BLaER1 (cell line): ENCODE measurements at regions not wholly inside any gene's neighbourhood (a gene's known extent, or its start where the extent isn't known, plus 50 kb on each side); places are given as distances from the start of the nearest gene placed in this dataset.
"Not testable (repeated sequence)": the region's sequence is repeated elsewhere in the genome, so short reads cannot be mapped to it uniquely, and the experiment has no call there.

ENCODE experiments used
- H3K27ac ChIP-seq: shearing (Covaris generic); formaldehyde crosslinking; 2 replicates; pipeline ENCODE4 v1.8.1; 2022
- H3K27me3 ChIP-seq: shearing (Covaris generic); formaldehyde crosslinking; 2 replicates; pipeline ENCODE4 v1.8.1; 2022
- H3K36me3 ChIP-seq: shearing (Covaris generic); formaldehyde crosslinking; 2 replicates; pipeline ENCODE4 v1.8.1; 2022
- H3K4me1 ChIP-seq: shearing (Covaris generic); formaldehyde crosslinking; 2 replicates; pipeline ENCODE4 v1.8.1; 2022
- H3K4me2 ChIP-seq: shearing (Covaris generic); formaldehyde crosslinking; 2 replicates; pipeline ENCODE4 v1.8.1; 2022
- H3K4me3 ChIP-seq: shearing (Covaris generic); formaldehyde crosslinking; 2 replicates; pipeline ENCODE4 v1.8.1; 2022
- H3K9ac ChIP-seq: shearing (Covaris generic); formaldehyde crosslinking; 2 replicates; pipeline ENCODE4 v1.8.1; 2022
- H3K9me3 ChIP-seq: shearing (Covaris generic); formaldehyde crosslinking; 2 replicates; pipeline ENCODE4 v1.8.1; 2022
- H4K20me1 ChIP-seq: shearing (Covaris generic); formaldehyde crosslinking; 2 replicates; pipeline ENCODE4 v1.8.1; 2022
- Cebpa-rat ChIP-seq: shearing (Covaris generic); IDR thresholded peaks from 2 replicates; pipeline ENCODE4 v1.8.1; 2022

DNA sequence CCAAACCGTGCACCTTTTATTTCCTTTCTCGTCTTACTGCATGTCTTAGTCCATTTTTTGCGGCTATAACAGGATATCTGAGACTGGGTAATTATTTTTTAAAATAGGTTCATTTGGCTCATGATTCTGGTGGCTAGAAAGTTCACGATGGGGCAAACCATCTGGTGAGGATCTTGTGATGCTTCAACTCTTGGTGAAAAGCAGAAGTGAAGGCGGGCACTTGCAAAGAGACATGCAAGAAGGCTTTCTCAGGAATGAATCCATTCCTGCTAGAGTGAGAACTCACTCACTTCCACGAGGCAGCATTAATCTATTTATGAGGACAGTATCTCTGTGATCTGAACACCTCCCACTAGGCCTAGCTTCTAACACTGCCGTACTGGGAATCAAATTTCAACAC, 327.1 kb upstream of the RBMS1 start:
- H3K4me1 ChIP-seq = no peaks in the 10 kb centered on the region
- no peak for TF ChIP-seq Cebpa-rat
- no peak overlapping the region for H3K27ac ChIP-seq
- H3K36me3 ChIP-seq = no peaks in the 10 kb centered on the region
- H3K4me2 ChIP-seq = no peak overlapping the region
- H3K9ac ChIP-seq = no peak overlapping the region
- H3K4me3 ChIP-seq = no peak overlapping the region
- H3K27me3 ChIP-seq = no peaks in the 10 kb centered on the region
- H4K20me1 ChIP-seq = no peaks in the 10 kb centered on the region
- H3K9me3 ChIP-seq = peaks cover 11% of the 10 kb centered on the region

DNA sequence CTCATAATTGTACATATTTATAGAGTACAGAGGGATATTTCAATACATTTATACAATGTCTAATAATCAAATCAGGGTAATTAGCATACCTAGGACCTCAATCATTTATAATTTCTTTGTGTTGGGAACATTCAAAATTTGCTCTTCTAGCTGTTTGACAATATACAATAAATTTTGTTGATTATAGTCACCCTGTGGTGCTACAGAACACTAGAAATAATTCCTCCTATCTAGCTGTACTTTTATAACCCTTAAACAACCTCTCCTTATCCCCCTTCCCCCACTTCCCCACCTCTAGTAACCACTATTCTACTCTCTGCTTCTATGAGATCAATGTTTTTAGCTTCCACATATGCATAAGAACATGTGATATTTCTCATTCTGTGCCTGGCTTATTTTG, 328.4 kb upstream of the RBMS1 start:
- no peak overlapping the region for H3K9ac ChIP-seq
- H3K4me2 ChIP-seq = no peak overlapping the region
- H3K4me1 ChIP-seq = no peaks in the 10 kb centered on the region
- no peaks in the 10 kb centered on the region for H3K36me3 ChIP-seq
- H4K20me1 ChIP-seq = no peaks in the 10 kb centered on the region
- no peak overlapping the region for H3K27ac ChIP-seq
- no peak for TF ChIP-seq Cebpa-rat
- H3K27me3 ChIP-seq = no peaks in the 10 kb centered on the region
- peaks cover 23% of the 10 kb centered on the region for H3K9me3 ChIP-seq
- no peak overlapping the region for H3K4me3 ChIP-seq

DNA sequence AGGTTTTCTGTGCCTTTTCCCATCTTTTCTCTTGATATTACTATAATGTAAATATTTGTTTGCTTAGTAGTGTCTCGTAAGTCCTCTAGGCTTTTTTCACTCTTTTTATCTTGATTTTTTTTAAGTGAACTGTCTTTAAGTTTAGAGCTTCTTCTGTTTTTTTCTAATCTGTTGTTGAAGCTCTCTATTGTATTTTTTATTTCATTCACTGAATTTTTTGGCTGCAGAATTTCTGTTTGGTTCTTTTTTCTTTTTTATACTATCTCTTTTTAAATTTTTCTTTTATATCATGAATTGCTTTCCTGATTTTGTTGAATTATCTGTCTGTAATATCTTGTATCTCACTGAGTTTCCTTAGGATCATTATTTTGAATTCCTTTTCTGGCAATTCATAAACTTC, 331.8 kb upstream of the RBMS1 start:
- no peak overlapping the region for H3K9ac ChIP-seq
- no peak overlapping the region for H3K4me2 ChIP-seq
- H3K9me3 ChIP-seq = peaks cover 28% of the 10 kb centered on the region
- no peaks in the 10 kb centered on the region for H4K20me1 ChIP-seq
- no peak for TF ChIP-seq Cebpa-rat
- H3K27ac ChIP-seq = no peak overlapping the region
- H3K4me3 ChIP-seq = no peak overlapping the region
- H3K4me1 ChIP-seq = no peaks in the 10 kb centered on the region
- H3K27me3 ChIP-seq = no peaks in the 10 kb centered on the region
- no peaks in the 10 kb centered on the region for H3K36me3 ChIP-seq

DNA sequence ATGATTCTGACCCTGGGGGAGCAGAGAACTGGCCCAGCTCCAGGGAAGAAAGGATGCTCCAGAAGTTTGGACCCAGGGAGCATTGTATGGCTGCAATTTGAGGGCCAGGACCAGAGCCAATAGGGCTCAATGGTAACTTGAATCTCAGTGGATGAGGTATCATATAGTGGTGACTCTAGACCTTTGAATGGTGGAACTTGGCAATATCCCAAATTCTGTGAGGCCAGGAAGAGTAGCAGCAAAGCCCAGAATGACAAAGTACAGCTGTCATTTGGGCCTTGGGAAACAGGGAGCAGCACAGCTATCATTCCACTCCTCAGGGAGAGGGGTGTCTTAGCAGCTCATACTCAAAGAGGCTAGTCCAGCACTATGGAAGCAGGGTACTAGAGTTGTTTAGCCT, 332.9 kb upstream of the RBMS1 start:
- Histone ChIP-seq H3K4me3 (no peak overlapping the region), H3K27ac (no peak overlapping the region), H3K9ac (no peak overlapping the region), H3K27me3 (no peaks in the 10 kb centered on the region), H3K9me3 (peaks cover 28% of the 10 kb centered on the region), H4K20me1 (no peaks in the 10 kb centered on the region), H3K36me3 (no peaks in the 10 kb centered on the region), H3K4me1 (no peaks in the 10 kb centered on the region), H3K4me2 (no peak overlapping the region)
- no peak for TF ChIP-seq Cebpa-rat

DNA sequence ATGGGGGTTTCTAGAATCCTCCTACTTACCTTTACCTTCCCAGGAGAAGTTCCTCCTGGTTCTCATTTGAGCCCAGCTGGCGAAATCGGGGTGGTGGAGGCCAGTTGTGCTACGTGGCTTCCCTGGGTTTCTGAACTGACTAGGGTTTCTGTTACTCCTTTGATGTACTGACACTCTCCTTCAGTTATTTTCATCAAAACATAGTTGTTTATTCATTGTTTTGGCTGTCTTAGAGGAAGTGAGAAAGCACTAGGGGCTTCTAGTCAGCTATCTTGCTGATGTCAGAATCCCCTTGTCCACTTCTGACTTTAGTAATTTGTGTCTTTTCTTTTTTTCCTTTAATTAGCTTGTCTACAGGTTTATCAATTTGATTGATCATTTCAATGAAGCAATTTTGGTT, 332.2 kb upstream of the TANK start:
- no peak overlapping the region for H3K4me3 ChIP-seq
- no peaks in the 10 kb centered on the region for H3K4me1 ChIP-seq
- H3K9me3 ChIP-seq = peaks cover 28% of the 10 kb centered on the region
- no peak overlapping the region for H3K4me2 ChIP-seq
- no peak for TF ChIP-seq Cebpa-rat
- no peak overlapping the region for H3K27ac ChIP-seq
- H4K20me1 ChIP-seq = no peaks in the 10 kb centered on the region
- H3K36me3 ChIP-seq = no peaks in the 10 kb centered on the region
- no peak overlapping the region for H3K9ac ChIP-seq
- no peaks in the 10 kb centered on the region for H3K27me3 ChIP-seq

DNA sequence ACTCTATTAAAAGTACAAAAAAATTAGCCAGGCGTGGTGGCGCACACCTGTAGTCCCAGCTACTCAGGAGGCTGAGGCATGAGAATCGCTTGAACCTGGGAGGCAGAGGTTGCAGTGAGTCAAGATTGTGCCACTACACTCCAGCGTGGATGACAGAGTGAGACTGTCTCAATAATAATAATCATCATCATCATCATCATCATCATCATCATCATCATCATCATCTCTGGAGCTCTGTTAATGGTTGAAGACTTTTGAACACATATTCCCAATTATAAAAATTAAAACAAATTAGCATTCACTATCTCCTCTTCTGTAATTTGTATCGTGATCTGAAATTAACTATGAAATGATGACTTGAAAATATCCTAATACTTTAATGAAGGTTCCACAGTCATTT, 327.8 kb upstream of the TANK start:
- not testable (repeated sequence) for H3K4me2 ChIP-seq, H3K4me3 ChIP-seq, H3K27ac ChIP-seq, H3K4me1 ChIP-seq, H3K9me3 ChIP-seq, H3K9ac ChIP-seq, H4K20me1 ChIP-seq, H3K27me3 ChIP-seq, H3K36me3 ChIP-seq

DNA sequence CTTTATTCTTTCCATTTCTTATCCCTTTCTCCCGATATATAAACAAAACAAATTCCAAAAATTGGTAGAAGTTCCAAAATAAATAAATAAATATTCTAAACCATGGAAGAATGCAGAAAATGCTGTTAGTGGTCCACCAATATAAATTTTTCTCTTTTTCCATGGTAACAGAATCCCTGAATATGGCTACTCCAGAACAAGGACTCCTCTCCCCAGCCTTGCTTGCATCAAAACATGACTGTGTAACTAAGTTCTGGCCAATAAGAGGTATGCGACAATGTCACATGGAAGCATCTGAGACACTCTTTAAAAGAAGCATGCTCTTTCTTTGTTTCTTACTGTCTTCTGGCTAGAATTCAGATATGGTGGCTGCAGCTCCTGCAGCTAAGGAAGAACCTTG, 325.1 kb upstream of the TANK start:
- Histone ChIP-seq H3K27ac (no peak overlapping the region), H3K9me3 (no peaks in the 10 kb centered on the region), H3K9ac (no peak overlapping the region), H4K20me1 (no peaks in the 10 kb centered on the region), H3K27me3 (no peaks in the 10 kb centered on the region), H3K4me1 (no peaks in the 10 kb centered on the region), H3K4me3 (no peak overlapping the region), H3K36me3 (no peaks in the 10 kb centered on the region), H3K4me2 (no peak overlapping the region)
- TF ChIP-seq Cebpa-rat = no peak

DNA sequence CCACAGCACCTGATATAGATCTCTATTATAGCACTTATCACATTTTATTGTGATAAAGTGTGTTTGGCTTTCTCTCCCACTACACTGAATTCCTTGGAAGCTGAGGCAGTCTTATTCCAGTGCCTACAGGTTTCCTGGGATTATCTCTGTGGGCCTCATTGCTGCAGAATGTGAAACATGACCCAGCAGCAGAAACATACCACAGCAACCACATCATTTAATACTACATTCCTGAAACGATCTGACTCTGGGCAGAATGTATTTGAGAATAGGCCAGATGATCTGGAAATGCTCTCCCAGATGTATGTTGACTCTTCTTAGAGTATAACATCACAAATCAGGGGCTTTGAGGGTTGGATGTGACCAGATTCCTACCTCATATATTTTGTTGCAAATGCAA, 323.5 kb upstream of the TANK start:
- Histone ChIP-seq H4K20me1 (no peaks in the 10 kb centered on the region), H3K4me1 (no peaks in the 10 kb centered on the region), H3K9me3 (no peaks in the 10 kb centered on the region), H3K27me3 (no peaks in the 10 kb centered on the region), H3K36me3 (no peaks in the 10 kb centered on the region), H3K27ac (no peak overlapping the region), H3K4me3 (no peak overlapping the region), H3K9ac (no peak overlapping the region), H3K4me2 (no peak overlapping the region)
- TF ChIP-seq Cebpa-rat = no peak

DNA sequence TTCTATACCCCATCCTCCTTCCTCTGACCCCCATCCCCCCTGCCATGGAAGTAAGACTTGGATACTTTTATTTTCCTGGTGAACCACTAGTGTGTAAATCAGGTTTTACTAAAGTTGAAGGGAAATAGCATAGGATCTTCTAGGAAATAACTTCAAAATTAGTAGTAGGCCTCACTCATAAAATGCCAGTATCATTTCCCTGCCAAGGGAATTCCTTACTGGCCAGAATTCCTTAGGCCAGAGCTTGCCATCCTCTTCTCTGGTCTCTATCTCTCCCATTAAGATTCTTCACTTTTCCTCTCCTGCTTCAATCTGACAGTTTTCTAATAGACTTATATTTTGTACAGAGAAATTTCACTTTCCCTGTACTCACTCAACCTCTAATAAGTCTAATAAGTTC, 322.8 kb upstream of the TANK start:
- H3K36me3 ChIP-seq = no peaks in the 10 kb centered on the region
- H3K4me2 ChIP-seq = no peak overlapping the region
- no peaks in the 10 kb centered on the region for H3K27me3 ChIP-seq
- no peaks in the 10 kb centered on the region for H4K20me1 ChIP-seq
- TF ChIP-seq Cebpa-rat = no peak
- H3K27ac ChIP-seq = no peak overlapping the region
- H3K9ac ChIP-seq = no peak overlapping the region
- no peaks in the 10 kb centered on the region for H3K9me3 ChIP-seq
- H3K4me3 ChIP-seq = no peak overlapping the region
- no peaks in the 10 kb centered on the region for H3K4me1 ChIP-seq

DNA sequence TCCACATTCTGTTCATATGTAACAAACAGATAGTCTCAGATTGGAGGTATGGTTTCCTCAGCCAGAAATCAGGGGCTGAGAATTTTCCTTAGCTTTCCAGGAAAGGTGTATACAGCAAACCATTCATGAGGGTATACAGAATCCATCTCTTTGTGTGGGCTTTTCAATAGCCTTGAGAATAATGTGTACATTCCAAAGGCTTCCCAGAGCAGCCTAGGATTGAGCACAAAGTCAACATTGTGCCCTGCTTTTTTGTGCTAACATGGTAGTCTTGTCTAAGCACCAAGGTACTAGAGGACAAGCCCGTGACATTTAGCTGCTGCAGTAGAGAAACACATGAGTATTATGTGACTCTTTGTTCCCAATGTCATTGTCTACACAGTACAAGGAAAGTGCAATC, 322.1 kb upstream of the TANK start:
- no peak overlapping the region for H3K9ac ChIP-seq
- H3K27me3 ChIP-seq = no peaks in the 10 kb centered on the region
- H3K4me2 ChIP-seq = no peak overlapping the region
- no peaks in the 10 kb centered on the region for H3K36me3 ChIP-seq
- H3K4me3 ChIP-seq = no peak overlapping the region
- no peaks in the 10 kb centered on the region for H4K20me1 ChIP-seq
- peaks cover 2% of the 10 kb centered on the region for H3K9me3 ChIP-seq
- no peaks in the 10 kb centered on the region for H3K4me1 ChIP-seq
- H3K27ac ChIP-seq = no peak overlapping the region
- no peak for TF ChIP-seq Cebpa-rat

DNA sequence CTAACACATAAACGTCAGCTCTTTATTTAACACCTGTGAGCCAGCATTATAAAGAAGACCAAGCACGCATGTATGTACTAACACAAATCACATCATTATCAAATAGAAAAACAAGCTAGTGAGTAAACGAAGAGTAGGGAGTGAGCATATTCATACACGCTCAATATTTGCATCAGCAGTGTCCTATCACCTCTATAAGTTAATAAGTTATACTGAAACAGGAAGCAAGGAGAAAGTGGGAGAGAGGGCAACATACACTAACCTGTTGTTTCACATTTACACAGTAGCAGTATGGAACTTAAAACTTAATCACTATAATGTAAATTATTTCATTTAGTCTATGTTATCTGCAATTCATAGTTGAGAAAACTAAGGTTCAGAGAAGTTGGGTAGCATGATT, 321.5 kb upstream of the TANK start:
- no peak overlapping the region for H3K27ac ChIP-seq
- no peaks in the 10 kb centered on the region for H3K27me3 ChIP-seq
- no peak overlapping the region for H3K9ac ChIP-seq
- H3K4me2 ChIP-seq = no peak overlapping the region
- H3K9me3 ChIP-seq = peaks cover 5% of the 10 kb centered on the region
- TF ChIP-seq Cebpa-rat = no peak
- H3K4me3 ChIP-seq = no peak overlapping the region
- no peaks in the 10 kb centered on the region for H4K20me1 ChIP-seq
- H3K36me3 ChIP-seq = no peaks in the 10 kb centered on the region
- H3K4me1 ChIP-seq = no peaks in the 10 kb centered on the region
